GM23248 (cell line): ENCODE measurements at regions not wholly inside any gene's neighbourhood (a gene's known extent, or its start where the extent isn't known, plus 50 kb on each side); places are given as distances from the start of the nearest gene placed in this dataset.

ENCODE experiments used
- EZH2 ChIP-seq: fragments of 200-600 bp; sonication (generic); IDR thresholded peaks from 2 replicates; pipeline ENCODE4 v1.6.1; 2018; ENCODE audit warnings: antibody characterized with exemption, mild to moderate bottlenecking; ENCODE audit not compliant: insufficient read depth, poor library complexity, severe bottlenecking
- EZH2phosphoT487 ChIP-seq: fragments of 200-600 bp; sonication (generic); IDR thresholded peaks from 2 replicates; pipeline ENCODE4 v1.6.1; 2018; ENCODE audit warnings: antibody characterized with exemption, moderate library complexity, mild to moderate bottlenecking, low read depth; ENCODE audit not compliant: insufficient read depth

DNA sequence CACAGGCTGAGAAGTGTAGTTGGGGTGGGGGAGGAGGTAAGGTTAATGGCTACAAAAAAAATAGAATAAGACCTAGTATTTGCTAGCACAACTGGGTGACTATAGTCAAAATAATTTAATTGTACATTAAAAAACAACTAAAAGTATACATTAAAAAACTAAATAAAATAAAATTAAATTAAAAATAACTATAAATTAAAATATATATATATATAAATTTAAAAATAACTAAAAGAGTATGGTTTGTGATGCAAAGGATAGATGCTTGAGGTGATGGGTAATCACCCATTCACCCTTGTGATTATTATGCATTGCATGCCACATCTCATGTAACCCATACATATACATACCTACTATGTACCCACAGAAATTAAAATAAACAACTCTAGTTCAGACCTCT lies 762.5 kb downstream of the SORCS1 start:
- TF ChIP-seq EZH2 (no peak), EZH2phosphoT487 (no peak)
